ENCODE measurements at regions not wholly inside any gene's neighbourhood (a gene's known extent, or its start where the extent isn't known, plus 50 kb on each side); places are given as distances from the start of the nearest gene placed in this dataset.

DNA sequence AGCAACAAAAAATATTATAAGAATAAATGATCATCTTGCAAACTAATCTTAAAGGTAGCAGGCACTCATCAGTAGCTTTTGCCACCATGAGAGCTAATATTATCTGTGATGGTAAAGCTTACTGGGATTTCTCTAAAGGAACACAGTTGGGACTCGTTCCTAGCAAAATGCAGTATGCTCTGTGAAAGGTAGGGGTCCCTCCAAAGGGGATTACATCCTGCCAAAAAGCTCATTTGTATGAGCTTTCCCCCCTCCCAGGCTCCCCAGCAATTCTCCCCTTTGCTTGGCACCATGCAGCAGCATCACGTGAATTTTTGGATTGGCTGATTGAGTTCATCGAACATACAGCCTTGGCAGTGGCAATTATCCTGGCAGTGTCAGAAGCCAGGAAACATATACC is 361.0 kb upstream of the PLSCR5 start:
- no peak overlapping the region for H3K9ac ChIP-seq (ENCODE audit: low read depth, low read length)
- H3K4me3 ChIP-seq (ENCODE audit: low read depth in 1 of 2, low read length in 2 of 2): no peak overlapping the region
- DNase-seq (no peak), ATAC-seq (ENCODE audit: insufficient read depth, low read depth) (no peak)
- no peaks in the 10 kb centered on the region for H3K27me3 ChIP-seq (ENCODE audit: insufficient read depth, low read length, poor library complexity)
- no peaks in the 10 kb centered on the region for H3K79me2 ChIP-seq (ENCODE audit: insufficient read depth, low read length)
- H3K4me1 ChIP-seq (ENCODE audit: insufficient read depth, low read length): peaks cover 18% of the 10 kb centered on the region
- H3K36me3 ChIP-seq (ENCODE audit: insufficient read depth, low read length): no peaks in the 10 kb centered on the region
- TF ChIP-seq, protein P1, sequence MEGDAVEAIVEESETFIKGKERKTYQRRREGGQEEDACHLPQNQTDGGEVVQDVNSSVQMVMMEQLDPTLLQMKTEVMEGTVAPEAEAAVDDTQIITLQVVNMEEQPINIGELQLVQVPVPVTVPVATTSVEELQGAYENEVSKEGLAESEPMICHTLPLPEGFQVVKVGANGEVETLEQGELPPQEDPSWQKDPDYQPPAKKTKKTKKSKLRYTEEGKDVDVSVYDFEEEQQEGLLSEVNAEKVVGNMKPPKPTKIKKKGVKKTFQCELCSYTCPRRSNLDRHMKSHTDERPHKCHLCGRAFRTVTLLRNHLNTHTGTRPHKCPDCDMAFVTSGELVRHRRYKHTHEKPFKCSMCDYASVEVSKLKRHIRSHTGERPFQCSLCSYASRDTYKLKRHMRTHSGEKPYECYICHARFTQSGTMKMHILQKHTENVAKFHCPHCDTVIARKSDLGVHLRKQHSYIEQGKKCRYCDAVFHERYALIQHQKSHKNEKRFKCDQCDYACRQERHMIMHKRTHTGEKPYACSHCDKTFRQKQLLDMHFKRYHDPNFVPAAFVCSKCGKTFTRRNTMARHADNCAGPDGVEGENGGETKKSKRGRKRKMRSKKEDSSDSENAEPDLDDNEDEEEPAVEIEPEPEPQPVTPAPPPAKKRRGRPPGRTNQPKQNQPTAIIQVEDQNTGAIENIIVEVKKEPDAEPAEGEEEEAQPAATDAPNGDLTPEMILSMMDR (IDR thresholded peaks at IDR 0.05; ENCODE audit: borderline replicate concordance, extremely low read depth, low read length, poor library complexity, severe bottlenecking): no peak
- no peak for TF ChIP-seq EZH2 (IDR thresholded peaks at IDR 0.05; ENCODE audit: borderline replicate concordance, low read depth, low read length, severe bottlenecking)
- no peaks in the 10 kb centered on the region for H3K9me3 ChIP-seq (ENCODE audit: insufficient read depth, low read length, severe bottlenecking)
- H3K4me2 ChIP-seq (ENCODE audit: insufficient read depth, low read length): no peak overlapping the region
- no peak overlapping the region for H2AFZ ChIP-seq (ENCODE audit: low read depth, low read length)
- H3K27ac ChIP-seq (ENCODE audit: low read length): no peak overlapping the region
- no peaks in the 10 kb centered on the region for H4K20me1 ChIP-seq (ENCODE audit: insufficient read depth, low read length)

DNA sequence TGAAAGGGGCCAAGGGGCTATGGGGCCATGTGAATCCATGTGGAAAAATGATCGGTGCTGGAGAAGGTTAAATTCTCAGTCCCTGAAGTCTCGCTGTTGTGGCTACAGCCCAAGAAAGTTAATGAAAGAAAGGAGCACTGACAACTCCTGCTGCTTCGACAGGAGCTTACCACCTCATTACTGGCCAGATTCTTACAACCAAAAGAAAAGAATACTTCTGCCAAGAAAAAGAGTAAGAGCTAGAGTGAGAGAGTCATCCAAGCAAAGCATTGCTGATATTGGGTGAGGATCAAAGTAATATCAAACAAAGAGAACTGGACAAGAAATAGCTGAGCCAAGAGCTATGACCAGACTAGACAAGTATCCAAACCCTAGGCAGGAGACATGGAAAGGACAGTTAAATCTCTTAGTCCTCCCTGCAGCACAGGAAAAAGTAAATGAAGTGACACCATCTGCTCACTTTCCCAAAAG is 348.4 kb upstream of the PLSCR5 start:
- H3K9me3 ChIP-seq (ENCODE audit: insufficient read depth, low read length, severe bottlenecking): no peaks in the 10 kb centered on the region
- H3K27ac ChIP-seq (ENCODE audit: low read length): no peak overlapping the region
- no peak overlapping the region; the same call in 1 of the 2 replicates for H2AFZ ChIP-seq (ENCODE audit: low read depth, low read length)
- no peaks in the 10 kb centered on the region for H3K36me3 ChIP-seq (ENCODE audit: insufficient read depth, low read length)
- no peak for ATAC-seq (ENCODE audit: insufficient read depth, low read depth)
- no peaks in the 10 kb centered on the region for H3K79me2 ChIP-seq (ENCODE audit: insufficient read depth, low read length)
- no peak overlapping the region for H3K9ac ChIP-seq (ENCODE audit: low read depth, low read length)
- H4K20me1 ChIP-seq (ENCODE audit: insufficient read depth, low read length): no peaks in the 10 kb centered on the region
- no peak for DNase-seq
- TF ChIP-seq EZH2 (IDR thresholded peaks at IDR 0.05; ENCODE audit: borderline replicate concordance, low read depth, low read length, severe bottlenecking): no peak
- TF ChIP-seq, protein P1 (IDR thresholded peaks at IDR 0.05; ENCODE audit: borderline replicate concordance, extremely low read depth, low read length, poor library complexity, severe bottlenecking): no peak
- no peaks in the 10 kb centered on the region for H3K27me3 ChIP-seq (ENCODE audit: insufficient read depth, low read length, poor library complexity)
- H3K4me1 ChIP-seq (ENCODE audit: insufficient read depth, low read length): no peaks in the 10 kb centered on the region
- H3K4me2 ChIP-seq (ENCODE audit: insufficient read depth, low read length): no peak overlapping the region
- no peak overlapping the region for H3K4me3 ChIP-seq (ENCODE audit: low read depth in 1 of 2, low read length in 2 of 2)

DNA sequence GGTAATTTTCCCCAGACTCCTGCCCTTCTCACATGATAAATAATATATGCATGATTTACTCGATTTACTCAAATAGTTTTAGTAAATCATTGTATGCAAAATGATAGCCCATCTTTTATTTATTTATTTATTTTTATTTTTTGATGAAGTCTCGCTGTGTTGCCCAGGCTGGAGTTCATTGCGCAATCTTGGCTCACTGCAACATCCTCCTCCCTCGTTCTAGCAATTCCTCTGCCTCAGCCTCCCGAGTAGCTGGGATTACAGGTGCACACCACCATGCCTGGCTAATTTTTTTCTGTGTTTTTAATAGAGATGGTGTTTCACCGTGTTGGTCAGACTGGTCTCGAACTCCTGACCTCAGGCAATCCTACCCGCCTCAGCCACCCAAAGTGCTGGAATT is 343.8 kb upstream of the PLSCR5 start:
- Histone ChIP-seq H2AFZ (ENCODE audit: low read depth, low read length) (no peak overlapping the region), H4K20me1 (ENCODE audit: insufficient read depth, low read length) (no peaks in the 10 kb centered on the region), H3K27ac (ENCODE audit: low read length) (no peak overlapping the region), H3K4me2 (ENCODE audit: insufficient read depth, low read length) (no peak overlapping the region), H3K27me3 (ENCODE audit: insufficient read depth, low read length, poor library complexity) (no peaks in the 10 kb centered on the region), H3K4me3 (ENCODE audit: low read depth in 1 of 2, low read length in 2 of 2) (no peak overlapping the region), H3K4me1 (ENCODE audit: insufficient read depth, low read length) (0 out of 2 replicates have a peak, but pooled peaks cover 3% of the 10 kb centered on the region), H3K79me2 (ENCODE audit: insufficient read depth, low read length) (no peaks in the 10 kb centered on the region), H3K9ac (ENCODE audit: low read depth, low read length) (no peak overlapping the region), H3K9me3 (ENCODE audit: insufficient read depth, low read length, severe bottlenecking) (no peaks in the 10 kb centered on the region), H3K36me3 (ENCODE audit: insufficient read depth, low read length) (no peaks in the 10 kb centered on the region)
- TF ChIP-seq EZH2 (IDR thresholded peaks at IDR 0.05; ENCODE audit: borderline replicate concordance, low read depth, low read length, severe bottlenecking): no peak
- TF ChIP-seq, protein P1 (IDR thresholded peaks at IDR 0.05; ENCODE audit: borderline replicate concordance, extremely low read depth, low read length, poor library complexity, severe bottlenecking): no peak
- ATAC-seq (ENCODE audit: insufficient read depth, low read depth) (no peak), DNase-seq (no peak)

DNA sequence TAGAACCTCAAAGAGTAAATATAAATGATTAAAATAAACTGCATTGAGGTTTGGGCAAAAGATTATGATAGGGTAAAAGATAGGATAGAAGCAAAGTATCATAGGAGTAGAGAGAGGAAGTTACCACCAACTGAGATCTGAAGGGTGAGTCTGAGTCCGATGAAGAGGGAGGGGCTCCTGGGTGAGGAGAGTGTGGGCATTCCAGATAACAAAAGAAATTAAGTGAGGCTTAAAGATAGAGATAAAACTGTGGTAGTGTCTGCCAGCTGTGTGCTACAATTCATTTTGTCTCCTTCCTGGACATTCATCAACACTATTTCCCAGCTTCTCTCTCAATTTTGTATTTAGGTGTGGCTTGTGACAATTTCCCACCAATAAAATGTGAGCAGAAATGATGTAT is 343.0 kb upstream of the PLSCR5 start:
- Histone ChIP-seq H3K9me3 (ENCODE audit: insufficient read depth, low read length, severe bottlenecking) (no peaks in the 10 kb centered on the region), H3K27ac (ENCODE audit: low read length) (no peak overlapping the region), H3K4me1 (ENCODE audit: insufficient read depth, low read length) (0 out of 2 replicates have a peak, but pooled peaks cover 3% of the 10 kb centered on the region), H3K9ac (ENCODE audit: low read depth, low read length) (no peak overlapping the region), H2AFZ (ENCODE audit: low read depth, low read length) (0 out of 2 replicates have a peak overlapping the region, but pooled peaks have one; percentile 16), H3K36me3 (ENCODE audit: insufficient read depth, low read length) (no peaks in the 10 kb centered on the region), H3K27me3 (ENCODE audit: insufficient read depth, low read length, poor library complexity) (no peaks in the 10 kb centered on the region), H3K4me2 (ENCODE audit: insufficient read depth, low read length) (no peak overlapping the region), H3K4me3 (ENCODE audit: low read depth in 1 of 2, low read length in 2 of 2) (no peak overlapping the region), H3K79me2 (ENCODE audit: insufficient read depth, low read length) (no peaks in the 10 kb centered on the region), H4K20me1 (ENCODE audit: insufficient read depth, low read length) (no peaks in the 10 kb centered on the region)
- TF ChIP-seq, protein P1 (IDR thresholded peaks at IDR 0.05; ENCODE audit: borderline replicate concordance, extremely low read depth, low read length, poor library complexity, severe bottlenecking): no peak
- no peak for TF ChIP-seq EZH2 (IDR thresholded peaks at IDR 0.05; ENCODE audit: borderline replicate concordance, low read depth, low read length, severe bottlenecking)
- no peak for DNase-seq
- ATAC-seq (ENCODE audit: insufficient read depth, low read depth): no peak
